Vagina (tissue), 2 donors: ENCODE measurements at regions not wholly inside any gene's neighbourhood (a gene's known extent, or its start where the extent isn't known, plus 50 kb on each side); places are given as distances from the start of the nearest gene placed in this dataset.

Experiments
- DNase-seq, 2 donors: peaks; one replicate each; pipeline ENCODE4 v3.0.0-alpha.2; 2017; ENCODE audit errors: extremely low spot score in 2 of 2
- H3K27ac ChIP-seq: fragments of 200-600 bp; sonication (generic); one replicate; pipeline ENCODE4 v1.5.1; 2019
- H3K27me3 ChIP-seq: fragments of 200-600 bp; sonication (generic); one replicate; pipeline ENCODE4 v1.5.1; 2019
- H3K36me3 ChIP-seq, 2 donors: fragments of 200-600 bp; sonication (generic); one replicate each; pipeline ENCODE4 v1.5.1; 2017 to 2019
- H3K4me1 ChIP-seq: fragments of 200-600 bp; sonication (generic); one replicate; pipeline ENCODE4 v1.5.1; 2019
- H3K4me3 ChIP-seq, 2 donors: fragments of 200-600 bp; sonication (generic); 1 replicate in 1 of 2; 2 replicates in 1 of 2; pipeline ENCODE4 v1.5.1; 2016 to 2019
- H3K9me3 ChIP-seq: fragments of 200-600 bp; sonication (generic); one replicate; pipeline ENCODE4 v1.5.1; 2019
- POLR2A ChIP-seq, 2 donors: fragments of 450-650 bp; IDR thresholded peaks; one replicate each; pipeline ENCODE4 v1.6.1; 2017; ENCODE audit warnings: antibody characterized with exemption in 2 of 2, mild to moderate bottlenecking in 2 of 2, moderate library complexity in 2 of 2
- POLR2AphosphoS5 ChIP-seq, 2 donors: sonication (generic); formaldehyde crosslinking; IDR thresholded peaks; one replicate each; pipeline ENCODE4 v1.9.0; 2017; ENCODE audit warnings: antibody characterized with exemption in 2 of 2, mild to moderate bottlenecking in 2 of 2, low read depth in 1 of 2; ENCODE audit not compliant: insufficient read depth in 1 of 2
- intact Hi-C: fragments of 100-400 bp; cut with DNase I; formaldehyde crosslinking; loops from one replicate; pipeline ENCODE4 v1.15.1; 2023
- TF ChIP-seq, protein P1 (sequence below), 3 experiments: fragments of 450-650 bp in 2 of 3; fragments of 200-600 bp in 1 of 3; sonication (generic) in 1 of 3; IDR thresholded peaks; one replicate each; pipeline ENCODE4 v1.5.1; 2017 to 2019; ENCODE audit warnings: antibody characterized with exemption in 3 of 3, mild to moderate bottlenecking in 2 of 3, moderate library complexity in 2 of 3

DNA sequence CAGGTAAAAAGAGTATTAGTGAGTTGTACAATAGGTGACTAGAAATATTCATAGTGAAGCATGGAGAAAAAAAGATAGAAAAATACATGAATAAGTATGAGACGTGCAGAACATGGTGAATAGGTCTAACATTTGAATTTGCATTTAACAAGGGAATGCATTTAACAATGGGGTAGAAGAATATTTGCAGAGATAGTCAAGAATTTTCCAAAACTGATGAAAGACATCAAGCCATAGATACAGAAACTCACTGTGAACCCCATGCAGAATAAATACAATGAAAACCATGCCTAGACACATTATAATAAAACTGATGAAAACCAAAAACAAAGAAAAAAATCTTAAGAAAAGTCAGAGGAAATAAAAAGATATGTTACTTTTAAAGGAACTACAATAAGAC lies 184.8 kb downstream of the KTN1 start:
- intact Hi-C loops: no loop called here
- Histone ChIP-seq H3K27me3 (no peaks in the 10 kb centered on the region), H3K4me1 (no peaks in the 10 kb centered on the region), H3K9me3 (no peaks in the 10 kb centered on the region), H3K36me3 (no peaks in the 10 kb centered on the region), H3K4me3 (no peak overlapping the region), H3K27ac (no peak overlapping the region)
- DNase-seq: no peak
- TF ChIP-seq POLR2AphosphoS5 (IDR thresholded peaks at IDR 0.05; ENCODE audit: insufficient read depth in 1 of 2, low read depth in 1 of 2) (no peak), POLR2A (IDR thresholded peaks at IDR 0.05) (no peak)
- TF ChIP-seq, protein P1, sequence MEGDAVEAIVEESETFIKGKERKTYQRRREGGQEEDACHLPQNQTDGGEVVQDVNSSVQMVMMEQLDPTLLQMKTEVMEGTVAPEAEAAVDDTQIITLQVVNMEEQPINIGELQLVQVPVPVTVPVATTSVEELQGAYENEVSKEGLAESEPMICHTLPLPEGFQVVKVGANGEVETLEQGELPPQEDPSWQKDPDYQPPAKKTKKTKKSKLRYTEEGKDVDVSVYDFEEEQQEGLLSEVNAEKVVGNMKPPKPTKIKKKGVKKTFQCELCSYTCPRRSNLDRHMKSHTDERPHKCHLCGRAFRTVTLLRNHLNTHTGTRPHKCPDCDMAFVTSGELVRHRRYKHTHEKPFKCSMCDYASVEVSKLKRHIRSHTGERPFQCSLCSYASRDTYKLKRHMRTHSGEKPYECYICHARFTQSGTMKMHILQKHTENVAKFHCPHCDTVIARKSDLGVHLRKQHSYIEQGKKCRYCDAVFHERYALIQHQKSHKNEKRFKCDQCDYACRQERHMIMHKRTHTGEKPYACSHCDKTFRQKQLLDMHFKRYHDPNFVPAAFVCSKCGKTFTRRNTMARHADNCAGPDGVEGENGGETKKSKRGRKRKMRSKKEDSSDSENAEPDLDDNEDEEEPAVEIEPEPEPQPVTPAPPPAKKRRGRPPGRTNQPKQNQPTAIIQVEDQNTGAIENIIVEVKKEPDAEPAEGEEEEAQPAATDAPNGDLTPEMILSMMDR (IDR thresholded peaks at IDR 0.05): no peak

- intact Hi-C loops: no loop called here
- H3K9me3 ChIP-seq: no peaks in the 10 kb centered on the region
- no peak overlapping the region for H3K4me3 ChIP-seq
- DNase-seq: no peak
- no peaks in the 10 kb centered on the region for H3K27me3 ChIP-seq
- no peaks in the 10 kb centered on the region for H3K36me3 ChIP-seq
- no peak overlapping the region for H3K27ac ChIP-seq
- TF ChIP-seq POLR2AphosphoS5 (IDR thresholded peaks at IDR 0.05; ENCODE audit: insufficient read depth in 1 of 2, low read depth in 1 of 2) (no peak), POLR2A (IDR thresholded peaks at IDR 0.05) (no peak)
- no peaks in the 10 kb centered on the region for H3K4me1 ChIP-seq
Observed at GRCh38 chr14:55766071-55766470, 186.1 kb downstream of the KTN1 start.

DNA sequence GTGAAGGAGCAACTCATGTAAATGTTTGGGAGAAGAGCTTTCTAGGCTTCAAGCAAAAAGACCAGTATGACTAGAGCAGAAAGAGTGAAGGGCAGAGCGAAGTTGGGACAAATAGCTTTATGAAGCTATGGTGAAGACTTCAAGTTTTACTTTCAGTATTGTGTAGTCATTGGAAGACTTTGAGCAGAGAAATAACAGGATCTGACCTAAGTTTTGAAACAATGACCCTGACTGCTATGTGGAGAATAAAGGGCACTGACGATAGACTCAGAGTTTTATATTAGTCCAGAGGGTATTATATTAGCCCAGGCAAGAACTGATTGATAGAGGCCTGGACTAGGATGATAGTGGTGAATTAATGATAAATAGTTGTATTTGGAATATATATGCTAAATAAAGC lies 187.3 kb downstream of the KTN1 start:
- Histone ChIP-seq H3K9me3 (no peaks in the 10 kb centered on the region), H3K27me3 (no peaks in the 10 kb centered on the region), H3K36me3 (no peaks in the 10 kb centered on the region), H3K27ac (no peak overlapping the region), H3K4me1 (no peaks in the 10 kb centered on the region), H3K4me3 (no peak overlapping the region)
- no peak for DNase-seq
- TF ChIP-seq POLR2AphosphoS5 (IDR thresholded peaks at IDR 0.05; ENCODE audit: insufficient read depth in 1 of 2, low read depth in 1 of 2): no peak
- TF ChIP-seq, protein P1 (IDR thresholded peaks at IDR 0.05): no peak
- no peak for TF ChIP-seq POLR2A (IDR thresholded peaks at IDR 0.05)
- intact Hi-C loops: no loop called here

DNA sequence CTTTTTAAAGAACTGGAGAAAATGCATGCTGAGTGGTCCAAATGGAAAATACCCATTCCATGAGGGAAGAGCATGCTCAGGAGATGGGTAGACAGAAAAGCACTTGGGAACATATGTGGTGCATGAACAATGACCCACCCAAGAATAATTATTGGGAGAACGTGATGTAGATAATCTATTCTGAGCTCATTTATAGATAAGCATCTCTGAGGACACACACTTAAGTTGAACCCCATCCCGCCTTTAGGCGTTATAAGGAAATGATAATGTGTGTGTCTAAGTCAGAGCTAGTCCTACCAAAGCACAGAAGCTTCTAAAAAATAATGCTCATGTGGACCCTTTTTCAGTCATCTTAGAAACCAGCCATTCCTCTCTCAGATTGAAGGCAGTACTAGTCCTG lies 189.9 kb downstream of the KTN1 start:
- Histone ChIP-seq H3K36me3 (no peaks in the 10 kb centered on the region), H3K9me3 (no peaks in the 10 kb centered on the region), H3K4me3 (no peak overlapping the region), H3K4me1 (no peaks in the 10 kb centered on the region), H3K27ac (no peak overlapping the region), H3K27me3 (no peaks in the 10 kb centered on the region)
- no peak for DNase-seq
- TF ChIP-seq, protein P1 (IDR thresholded peaks at IDR 0.05): no peak
- TF ChIP-seq POLR2A (IDR thresholded peaks at IDR 0.05): no peak
- no peak for TF ChIP-seq POLR2AphosphoS5 (IDR thresholded peaks at IDR 0.05; ENCODE audit: insufficient read depth in 1 of 2, low read depth in 1 of 2)
- intact Hi-C loops: no loop called here

GRCh38 chr14:55771242-55771981 lies 191.4 kb downstream of the KTN1 start:
- no peaks in the 10 kb centered on the region for H3K27me3 ChIP-seq
- no peaks in the 10 kb centered on the region for H3K9me3 ChIP-seq
- no peaks in the 10 kb centered on the region for H3K4me1 ChIP-seq
- no peak overlapping the region for H3K27ac ChIP-seq
- H3K36me3 ChIP-seq: no peaks in the 10 kb centered on the region
- H3K4me3 ChIP-seq: no peak overlapping the region
- TF ChIP-seq POLR2AphosphoS5 (IDR thresholded peaks at IDR 0.05; ENCODE audit: insufficient read depth in 1 of 2, low read depth in 1 of 2) (no peak), POLR2A (IDR thresholded peaks at IDR 0.05) (no peak)
- TF ChIP-seq, protein P1 (IDR thresholded peaks at IDR 0.05): no peak
- DNase-seq: no peak
- intact Hi-C loops: no loop called here
